SU-DHL-6 (cell line): ENCODE measurements at regions not wholly inside any gene's neighbourhood (a gene's known extent, or its start where the extent isn't known, plus 50 kb on each side); places are given as distances from the start of the nearest gene placed in this dataset.
A peak's percentile ranks its signal among the peaks of the same experiment; 100 is the strongest.

Source experiments
- H2AFZ ChIP-seq: fragments of 200-600 bp; sonication (generic); 2 replicates; pipeline ENCODE4 v1.6.1; 2014; ENCODE audit warnings: low read depth, mild to moderate bottlenecking, moderate library complexity, mixed read lengths, antibody characterized with exemption, low read length; ENCODE audit not compliant: severe bottlenecking
- H3F3A ChIP-seq: fragments of 200-600 bp; shearing (Covaris generic); 2 replicates; pipeline ENCODE4 v1.6.0; 2016; ENCODE audit warnings: antibody characterized with exemption, mild to moderate bottlenecking; ENCODE audit not compliant: insufficient read depth
- H3K27ac ChIP-seq: fragments of 200-600 bp; sonication (generic); 2 replicates; pipeline ENCODE4 v1.5.1; 2016; ENCODE audit warnings: low read depth, mild to moderate bottlenecking, low read length, moderate library complexity, mixed read lengths
- H3K27me3 ChIP-seq: fragments of 200-600 bp; sonication (generic), shearing (Covaris generic); 2 replicates; pipeline ENCODE4 v1.6.0; 2014; ENCODE audit warnings: mild to moderate bottlenecking, low read length
- H3K36me3 ChIP-seq: fragments of 200-600 bp; sonication (generic); 2 replicates; pipeline ENCODE4 v1.6.1; 2014; ENCODE audit warnings: mild to moderate bottlenecking, low read length, mixed read lengths
- H3K4me2 ChIP-seq: fragments of 300-600, 200-600 bp; shearing (Covaris generic), sonication (generic); 2 replicates; pipeline ENCODE4 v1.6.0; 2014; ENCODE audit warnings: low read length, low read depth, mild to moderate bottlenecking; ENCODE audit not compliant: poor library complexity, severe bottlenecking
- H3K4me3 ChIP-seq: fragments of 200-600 bp; sonication (generic); 2 replicates; pipeline ENCODE4 v1.5.1; 2014; ENCODE audit warnings: antibody characterized with exemption, low read length, mild to moderate bottlenecking, mixed read lengths; ENCODE audit not compliant: insufficient read depth, poor library complexity, severe bottlenecking
- H3K79me2 ChIP-seq: fragments of 200-600 bp; sonication (generic); 2 replicates; pipeline ENCODE4 v1.6.1; 2014; ENCODE audit warnings: mild to moderate bottlenecking, low read length, moderate library complexity; ENCODE audit not compliant: insufficient read depth
- H3K9ac ChIP-seq: fragments of 200-600 bp; sonication (generic); 2 replicates; pipeline ENCODE4 v1.7.0; 2014; ENCODE audit warnings: mild to moderate bottlenecking, low read length
- H3K9me2 ChIP-seq: fragments of 200-600 bp; sonication (generic); replicated peaks from 2 replicates; pipeline ENCODE4 v1.6.1; 2014; ENCODE audit warnings: low read length; ENCODE audit not compliant: insufficient read depth
- H3K9me3 ChIP-seq: fragments of 200-600 bp; sonication (generic); 2 replicates; pipeline ENCODE4 v1.6.1; 2014; ENCODE audit warnings: low read length, mixed read lengths; ENCODE audit not compliant: insufficient read depth
- H4K20me1 ChIP-seq: fragments of 200-600 bp; sonication (generic); 2 replicates; pipeline ENCODE4 v1.6.1; 2014; ENCODE audit warnings: low read depth, mild to moderate bottlenecking, antibody characterized with exemption, low read length, moderate library complexity, mixed read lengths
- EZH2phosphoT487 ChIP-seq: fragments of 200-600 bp; sonication (generic), shearing (Covaris generic); conservative IDR thresholded peaks from 2 replicates; pipeline ENCODE4 v1.6.1; 2018; ENCODE audit warnings: mild to moderate bottlenecking, antibody characterized with exemption, low read length, moderate library complexity, mixed read lengths
- TF ChIP-seq, protein P1 (sequence below): fragments of 200-600 bp; sonication (generic); IDR thresholded peaks from one replicate; pipeline ENCODE4 v1.5.1; 2017; ENCODE audit warnings: antibody characterized with exemption, mild to moderate bottlenecking, low read length, moderate library complexity; ENCODE audit not compliant: insufficient read depth, poor library complexity, severe bottlenecking

DNA sequence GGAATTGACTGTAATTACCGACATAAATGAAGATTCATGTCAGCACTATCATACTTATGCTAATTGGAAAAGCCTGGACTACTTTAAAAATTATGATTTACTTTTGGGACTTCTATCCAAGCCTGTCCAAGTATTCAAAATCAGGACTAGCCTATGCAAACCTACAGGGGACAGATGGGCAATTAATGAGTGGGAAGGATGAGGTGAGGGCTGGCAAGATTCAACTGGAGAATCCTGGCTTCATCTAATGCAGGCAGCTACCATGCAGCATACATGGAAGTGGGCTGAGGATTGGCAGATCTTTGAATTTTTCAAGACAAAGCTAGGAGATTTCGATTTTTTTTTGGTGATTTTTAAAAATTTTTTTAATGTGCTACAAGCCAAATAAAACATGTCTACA, 532.6 kb downstream of the CSNK1G3 start:
- TF ChIP-seq EZH2phosphoT487: no peak

DNA sequence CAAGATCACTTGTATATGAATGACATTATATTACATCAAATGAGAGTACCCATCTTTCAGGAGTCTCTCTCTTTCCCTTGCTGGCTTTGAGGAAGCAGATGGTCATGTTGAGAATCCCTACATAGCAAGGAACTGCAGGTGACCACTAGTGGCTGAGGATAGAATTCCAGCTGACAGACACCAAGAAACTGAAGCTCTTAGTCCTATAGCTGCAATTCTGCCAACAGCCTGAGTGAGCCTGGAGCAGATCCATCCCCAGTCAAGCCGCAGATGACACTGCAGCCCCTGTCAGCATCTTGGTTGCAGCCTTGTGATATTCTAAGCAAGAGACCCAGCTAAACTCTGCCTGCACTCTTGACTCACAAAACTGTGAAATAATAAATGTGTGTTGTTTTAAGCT, 531.5 kb downstream of the CSNK1G3 start:
- no peaks in the 10 kb centered on the region for H3K79me2 ChIP-seq
- H3K4me2 ChIP-seq: no peak overlapping the region
- H3K36me3 ChIP-seq: peaks cover 4% of the 10 kb centered on the region
- H3K9me3 ChIP-seq: peaks cover 11% of the 10 kb centered on the region; the same call in 1 of the 2 replicates
- no peak overlapping the region for H2AFZ ChIP-seq
- H3F3A ChIP-seq: 0 out of 2 replicates have a peak, but pooled peaks cover 3% of the 10 kb centered on the region
- no peak overlapping the region for H3K27ac ChIP-seq
- H4K20me1 ChIP-seq: no peaks in the 10 kb centered on the region
- no peak overlapping the region for H3K4me3 ChIP-seq
- H3K9me2 ChIP-seq: no peaks in the 10 kb centered on the region
- H3K9ac ChIP-seq: no peak overlapping the region
- H3K27me3 ChIP-seq: no peaks in the 10 kb centered on the region
- no peak for TF ChIP-seq EZH2phosphoT487
- TF ChIP-seq, protein P1, sequence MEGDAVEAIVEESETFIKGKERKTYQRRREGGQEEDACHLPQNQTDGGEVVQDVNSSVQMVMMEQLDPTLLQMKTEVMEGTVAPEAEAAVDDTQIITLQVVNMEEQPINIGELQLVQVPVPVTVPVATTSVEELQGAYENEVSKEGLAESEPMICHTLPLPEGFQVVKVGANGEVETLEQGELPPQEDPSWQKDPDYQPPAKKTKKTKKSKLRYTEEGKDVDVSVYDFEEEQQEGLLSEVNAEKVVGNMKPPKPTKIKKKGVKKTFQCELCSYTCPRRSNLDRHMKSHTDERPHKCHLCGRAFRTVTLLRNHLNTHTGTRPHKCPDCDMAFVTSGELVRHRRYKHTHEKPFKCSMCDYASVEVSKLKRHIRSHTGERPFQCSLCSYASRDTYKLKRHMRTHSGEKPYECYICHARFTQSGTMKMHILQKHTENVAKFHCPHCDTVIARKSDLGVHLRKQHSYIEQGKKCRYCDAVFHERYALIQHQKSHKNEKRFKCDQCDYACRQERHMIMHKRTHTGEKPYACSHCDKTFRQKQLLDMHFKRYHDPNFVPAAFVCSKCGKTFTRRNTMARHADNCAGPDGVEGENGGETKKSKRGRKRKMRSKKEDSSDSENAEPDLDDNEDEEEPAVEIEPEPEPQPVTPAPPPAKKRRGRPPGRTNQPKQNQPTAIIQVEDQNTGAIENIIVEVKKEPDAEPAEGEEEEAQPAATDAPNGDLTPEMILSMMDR: peak; percentile 20

More for the DNA sequence above, 532.6 kb downstream of the CSNK1G3 start:
- H3K4me3 ChIP-seq: no peak overlapping the region
- H3K27me3 ChIP-seq: no peaks in the 10 kb centered on the region
- no peak overlapping the region for H2AFZ ChIP-seq
- no peaks in the 10 kb centered on the region for H3K9me2 ChIP-seq
- no peak overlapping the region for H3K27ac ChIP-seq
- no peaks in the 10 kb centered on the region for H3K79me2 ChIP-seq
- H3K9me3 ChIP-seq: peaks cover 8% of the 10 kb centered on the region; the same call in 1 of the 2 replicates
- H3F3A ChIP-seq: 0 out of 2 replicates have a peak, but pooled peaks cover 3% of the 10 kb centered on the region
- H4K20me1 ChIP-seq: no peaks in the 10 kb centered on the region
- no peak overlapping the region for H3K4me2 ChIP-seq
- H3K9ac ChIP-seq: no peak overlapping the region
- peaks cover 4% of the 10 kb centered on the region; the same call in 1 of the 2 replicates for H3K36me3 ChIP-seq

DNA sequence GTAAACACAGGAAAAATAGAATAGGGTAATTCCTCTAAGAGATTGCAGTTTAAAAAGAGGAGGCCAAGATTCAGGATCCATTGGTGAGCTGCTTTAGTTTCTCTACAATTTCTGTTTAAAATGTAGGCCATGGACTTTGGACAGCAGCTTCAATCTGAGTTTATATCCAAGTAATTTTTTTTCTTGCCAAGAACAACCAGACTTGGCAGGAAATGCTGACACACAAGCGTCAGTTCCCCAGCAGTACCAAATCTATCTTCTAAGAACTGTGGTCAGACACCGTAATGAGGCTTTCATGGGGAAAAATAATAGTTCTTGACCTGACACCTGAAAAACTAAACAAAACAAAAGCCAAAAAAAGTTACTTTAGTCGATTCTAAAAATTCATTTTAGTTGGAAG, 528.8 kb downstream of the CSNK1G3 start:
- Histone ChIP-seq H3K4me3 (no peak overlapping the region), H3K36me3 (peaks cover 4% of the 10 kb centered on the region), H3K9me2 (no peaks in the 10 kb centered on the region), H3K4me2 (no peak overlapping the region), H3K27ac (no peak overlapping the region), H4K20me1 (no peaks in the 10 kb centered on the region), H3K79me2 (no peaks in the 10 kb centered on the region), H2AFZ (peak overlapping the region; percentile 23), H3K27me3 (no peaks in the 10 kb centered on the region), H3K9ac (no peak overlapping the region), H3K9me3 (peaks cover 11% of the 10 kb centered on the region; the same call in 1 of the 2 replicates), H3F3A (peaks cover 12% of the 10 kb centered on the region; the same call in 1 of the 2 replicates)
- TF ChIP-seq, protein P1: no peak
- TF ChIP-seq EZH2phosphoT487: no peak

DNA sequence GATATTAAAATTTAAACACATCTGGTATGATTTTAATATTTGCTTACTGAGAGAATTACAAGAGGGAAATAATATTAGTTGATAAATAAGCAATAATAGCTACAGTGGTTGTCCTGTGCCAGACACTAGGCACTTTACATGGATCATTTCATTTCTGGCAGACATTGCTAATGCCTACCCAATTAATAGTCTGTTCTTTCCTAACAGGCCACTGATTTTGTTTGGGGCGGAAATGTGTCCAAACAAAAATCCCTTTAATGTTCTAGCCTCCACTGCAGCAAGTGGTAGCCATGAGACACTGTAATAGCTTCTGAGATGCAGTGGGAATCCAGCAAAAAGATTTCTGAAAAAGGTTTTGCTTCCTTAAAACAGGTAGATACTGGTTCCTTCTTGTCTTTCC, 527.4 kb downstream of the CSNK1G3 start:
- Histone ChIP-seq H3K27me3 (no peaks in the 10 kb centered on the region), H3K27ac (no peak overlapping the region), H3K9ac (no peak overlapping the region), H3K79me2 (no peaks in the 10 kb centered on the region), H3K4me2 (no peak overlapping the region), H3K36me3 (peaks cover 4% of the 10 kb centered on the region), H3F3A (peaks cover 25% of the 10 kb centered on the region), H4K20me1 (no peaks in the 10 kb centered on the region), H3K9me2 (no peaks in the 10 kb centered on the region), H3K9me3 (peaks cover 11% of the 10 kb centered on the region; the same call in 1 of the 2 replicates), H3K4me3 (no peak overlapping the region), H2AFZ (peak overlapping the region; percentile 36)
- TF ChIP-seq, protein P1: no peak
- TF ChIP-seq EZH2phosphoT487: no peak
